ENCODE measurements at regions not wholly inside any gene's neighbourhood (a gene's known extent, or its start where the extent isn't known, plus 50 kb on each side); places are given as distances from the start of the nearest gene placed in this dataset.
"Not testable (repeated sequence)": the region's sequence is repeated elsewhere in the genome, so short reads cannot be mapped to it uniquely, and the experiment has no call there.

- DNase-seq: no peak
Observed at GRCh38 chr5:115469904-115470516, 74.6 kb downstream of the FEM1C start.

- no peak for DNase-seq
Observed at GRCh38 chr5:115467628-115468027, 76.9 kb downstream of the FEM1C start.

- no peak for DNase-seq
Observed at GRCh38 chr5:115465431-115465830, 79.1 kb downstream of the FEM1C start.

GRCh38 chr5:115463983-115464382 is 80.6 kb downstream of the FEM1C start:
- DNase-seq: no peak

GRCh38 chr5:115461506-115462290 is 82.9 kb downstream of the FEM1C start:
- no peak for DNase-seq

- DNase-seq: no peak
Observed at GRCh38 chr5:115461093-115461492, 83.5 kb downstream of the FEM1C start.

- no peak for DNase-seq
Observed at GRCh38 chr5:115460472-115460871, 84.1 kb downstream of the FEM1C start.

GRCh38 chr5:115459855-115460341 is 84.7 kb downstream of the FEM1C start:
- DNase-seq: no peak

- DNase-seq: no peak
Observed at GRCh38 chr5:115458416-115458815, 86.2 kb downstream of the FEM1C start.

GRCh38 chr5:115458003-115458409 is 86.6 kb downstream of the FEM1C start:
- no peak for DNase-seq

GRCh38 chr5:115457571-115457970 is 87.0 kb downstream of the FEM1C start:
- no peak for DNase-seq

- no peak for DNase-seq
Observed at GRCh38 chr5:115456539-115457040, 88.0 kb downstream of the FEM1C start.

GRCh38 chr5:115456056-115456455 is 88.5 kb downstream of the FEM1C start:
- DNase-seq: no peak

GRCh38 chr5:115455301-115455707 is 89.3 kb downstream of the FEM1C start:
- DNase-seq: no peak

- no peak for DNase-seq
Observed at GRCh38 chr5:115453391-115454095, 91.0 kb downstream of the FEM1C start.

- no peak for DNase-seq
Observed at GRCh38 chr5:115452536-115453235, 91.9 kb downstream of the FEM1C start.

GRCh38 chr5:115452083-115452482 is 92.5 kb downstream of the FEM1C start:
- no peak for DNase-seq

- no peak for DNase-seq
Observed at GRCh38 chr5:115450741-115451140, 93.8 kb downstream of the FEM1C start.

GRCh38 chr5:115448630-115449029 is 95.9 kb downstream of the FEM1C start:
- not testable (repeated sequence) for DNase-seq

- no peak for DNase-seq
Observed at GRCh38 chr5:115440782-115441451, 103.7 kb downstream of the FEM1C start.

- DNase-seq: no peak
Observed at GRCh38 chr5:115439639-115440038, 104.9 kb downstream of the FEM1C start.

- no peak for DNase-seq
Observed at GRCh38 chr5:115439042-115439441, 105.5 kb downstream of the FEM1C start.
